ENCODE measurements at regions not wholly inside any gene's neighbourhood (a gene's known extent, or its start where the extent isn't known, plus 50 kb on each side); places are given as distances from the start of the nearest gene placed in this dataset.

DNA sequence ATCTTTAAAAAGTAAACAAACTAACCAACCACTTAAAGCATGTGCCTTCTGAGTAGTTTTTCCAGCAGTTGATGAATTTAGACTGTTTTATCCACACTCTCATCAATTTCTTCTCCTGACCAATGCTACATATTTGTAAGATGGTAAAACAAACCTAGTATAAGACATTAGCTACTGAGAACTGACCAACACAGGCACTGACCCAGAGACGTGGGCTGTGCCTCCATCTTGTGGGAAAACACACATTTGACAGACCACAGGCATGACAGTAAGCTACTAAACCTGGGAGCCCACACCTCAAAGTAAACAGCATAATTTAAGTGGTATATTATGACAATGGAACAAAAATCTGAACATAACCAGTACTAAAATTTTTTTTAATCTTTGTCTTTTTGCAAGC lies 121.4 kb upstream of the NRSN1 start:
- no peaks in the 10 kb centered on the region for H3K27me3 Mint-ChIP-seq (ENCODE audit: unreplicated experiment)
- H3K27ac Mint-ChIP-seq (ENCODE audit: unreplicated experiment), result no peak overlapping the region
- TF ChIP-seq, protein P1, sequence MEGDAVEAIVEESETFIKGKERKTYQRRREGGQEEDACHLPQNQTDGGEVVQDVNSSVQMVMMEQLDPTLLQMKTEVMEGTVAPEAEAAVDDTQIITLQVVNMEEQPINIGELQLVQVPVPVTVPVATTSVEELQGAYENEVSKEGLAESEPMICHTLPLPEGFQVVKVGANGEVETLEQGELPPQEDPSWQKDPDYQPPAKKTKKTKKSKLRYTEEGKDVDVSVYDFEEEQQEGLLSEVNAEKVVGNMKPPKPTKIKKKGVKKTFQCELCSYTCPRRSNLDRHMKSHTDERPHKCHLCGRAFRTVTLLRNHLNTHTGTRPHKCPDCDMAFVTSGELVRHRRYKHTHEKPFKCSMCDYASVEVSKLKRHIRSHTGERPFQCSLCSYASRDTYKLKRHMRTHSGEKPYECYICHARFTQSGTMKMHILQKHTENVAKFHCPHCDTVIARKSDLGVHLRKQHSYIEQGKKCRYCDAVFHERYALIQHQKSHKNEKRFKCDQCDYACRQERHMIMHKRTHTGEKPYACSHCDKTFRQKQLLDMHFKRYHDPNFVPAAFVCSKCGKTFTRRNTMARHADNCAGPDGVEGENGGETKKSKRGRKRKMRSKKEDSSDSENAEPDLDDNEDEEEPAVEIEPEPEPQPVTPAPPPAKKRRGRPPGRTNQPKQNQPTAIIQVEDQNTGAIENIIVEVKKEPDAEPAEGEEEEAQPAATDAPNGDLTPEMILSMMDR (IDR thresholded peaks at IDR 0.05; ENCODE audit: partially characterized antibody, unreplicated experiment), result no peak
- H3K4me1 Mint-ChIP-seq (ENCODE audit: low read depth, unreplicated experiment), result peaks cover 19% of the 10 kb centered on the region
- DNase-seq, result no peak
- no peaks in the 10 kb centered on the region for H3K36me3 Mint-ChIP-seq (ENCODE audit: unreplicated experiment)
- no peak overlapping the region for H3K4me3 Mint-ChIP-seq (ENCODE audit: unreplicated experiment)
- no peaks in the 10 kb centered on the region for H3K9me3 Mint-ChIP-seq (ENCODE audit: unreplicated experiment)

DNA sequence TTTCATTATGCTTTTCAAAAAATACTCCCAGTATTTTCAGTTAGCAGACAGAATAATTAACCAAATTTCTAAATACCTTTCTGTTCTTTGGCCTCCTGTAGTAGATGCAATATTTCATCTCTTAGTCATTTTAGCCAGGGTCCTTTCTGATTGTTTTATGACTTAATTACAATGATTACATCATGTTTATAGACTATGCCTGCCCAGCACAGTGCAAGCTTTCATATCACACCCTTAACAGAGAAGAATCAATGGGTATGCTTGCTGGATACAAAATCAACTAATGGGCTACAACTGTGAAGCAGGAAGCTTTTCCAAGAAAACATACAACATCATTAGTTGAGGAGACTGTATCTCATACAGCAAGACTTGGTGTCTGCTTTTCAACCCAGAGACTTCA lies 119.8 kb upstream of the NRSN1 start:
- H3K27ac Mint-ChIP-seq (ENCODE audit: unreplicated experiment), result no peak overlapping the region

DNA sequence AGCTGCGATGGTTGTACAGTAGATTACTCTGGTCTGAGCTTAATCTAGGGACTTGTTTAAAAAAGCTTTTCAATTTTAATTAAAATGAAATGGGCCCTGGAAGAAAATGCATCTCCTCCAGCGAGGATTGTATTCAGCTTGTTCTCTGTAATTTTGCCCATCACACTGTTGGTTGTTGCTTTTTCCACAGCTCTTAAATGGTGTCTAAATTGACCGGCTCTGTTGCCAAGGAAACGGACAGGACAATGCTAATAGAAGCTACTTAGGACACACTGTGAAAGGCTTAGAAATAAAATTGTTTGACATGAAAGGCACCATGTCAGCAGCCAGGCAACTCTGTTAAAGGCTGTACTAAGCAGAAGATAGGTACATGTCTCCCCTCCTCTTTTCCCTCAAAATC lies 116.7 kb upstream of the NRSN1 start:
- TF ChIP-seq, protein P1 (IDR thresholded peaks at IDR 0.05; ENCODE audit: partially characterized antibody, unreplicated experiment), result no peak
- Mint-ChIP-seq H3K4me1 (ENCODE audit: low read depth, unreplicated experiment) (peaks cover 19% of the 10 kb centered on the region), H3K27me3 (ENCODE audit: unreplicated experiment) (no peaks in the 10 kb centered on the region), H3K4me3 (ENCODE audit: unreplicated experiment) (peak overlapping the region; percentile 10), H3K27ac (ENCODE audit: unreplicated experiment) (peak overlapping the region; percentile 39), H3K9me3 (ENCODE audit: unreplicated experiment) (peaks cover 2% of the 10 kb centered on the region), H3K36me3 (ENCODE audit: unreplicated experiment) (peaks cover 16% of the 10 kb centered on the region)
- DNase-seq, result no peak

More for the DNA sequence above, 119.8 kb upstream of the NRSN1 start:
- TF ChIP-seq, protein P1 (IDR thresholded peaks at IDR 0.05; ENCODE audit: partially characterized antibody, unreplicated experiment), result no peak
- Mint-ChIP-seq H3K4me3 (ENCODE audit: unreplicated experiment) (no peak overlapping the region), H3K9me3 (ENCODE audit: unreplicated experiment) (no peaks in the 10 kb centered on the region), H3K4me1 (ENCODE audit: low read depth, unreplicated experiment) (peaks cover 19% of the 10 kb centered on the region), H3K27me3 (ENCODE audit: unreplicated experiment) (no peaks in the 10 kb centered on the region), H3K36me3 (ENCODE audit: unreplicated experiment) (no peaks in the 10 kb centered on the region)
- DNase-seq, result no peak

DNA sequence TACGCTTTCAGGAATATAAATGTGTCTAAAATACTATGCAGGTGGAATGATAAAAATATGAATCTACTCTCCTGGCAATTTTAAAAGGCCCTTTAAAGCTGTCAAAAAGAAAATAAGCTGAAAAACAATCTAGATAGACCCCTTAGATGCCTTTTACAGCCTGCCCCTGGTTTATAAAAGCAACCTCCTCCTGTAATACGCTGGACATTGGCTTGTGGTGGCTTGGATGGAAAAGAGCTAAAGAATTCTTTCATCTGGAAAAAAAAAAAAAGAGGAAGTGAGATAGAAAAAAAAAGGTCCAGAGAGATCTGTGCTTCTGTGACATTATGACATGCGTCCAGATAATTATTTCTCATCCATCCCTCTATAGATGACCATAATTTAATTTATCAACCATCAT lies 115.9 kb upstream of the NRSN1 start:
- H3K9me3 Mint-ChIP-seq (ENCODE audit: unreplicated experiment), result peaks cover 2% of the 10 kb centered on the region
- H3K4me3 Mint-ChIP-seq (ENCODE audit: unreplicated experiment), result no peak overlapping the region
- no peaks in the 10 kb centered on the region for H3K27me3 Mint-ChIP-seq (ENCODE audit: unreplicated experiment)
- H3K4me1 Mint-ChIP-seq (ENCODE audit: low read depth, unreplicated experiment), result peaks cover 19% of the 10 kb centered on the region
- TF ChIP-seq, protein P1 (IDR thresholded peaks at IDR 0.05; ENCODE audit: partially characterized antibody, unreplicated experiment), result no peak
- peaks cover 16% of the 10 kb centered on the region for H3K36me3 Mint-ChIP-seq (ENCODE audit: unreplicated experiment)
- DNase-seq, result no peak
- no peak overlapping the region for H3K27ac Mint-ChIP-seq (ENCODE audit: unreplicated experiment)

DNA sequence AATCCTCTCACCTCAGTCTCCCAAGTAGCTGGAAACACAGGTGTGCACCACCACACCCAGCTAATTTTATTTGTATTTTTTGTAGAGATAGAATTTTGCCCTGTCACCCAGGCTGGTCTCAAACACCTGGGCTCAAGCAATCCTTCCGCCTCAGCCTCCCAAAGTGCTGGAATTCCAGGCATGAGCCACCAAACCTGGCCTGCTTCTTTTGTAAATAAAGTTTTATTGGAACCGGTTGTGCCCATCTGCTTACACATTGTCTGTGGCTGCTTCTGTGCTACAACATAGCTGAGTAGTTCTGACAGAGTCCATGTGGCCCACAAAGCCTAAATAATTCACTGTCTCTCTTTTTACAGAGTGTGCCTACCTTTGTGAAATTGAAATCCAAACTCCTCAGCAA lies 109.7 kb upstream of the NRSN1 start:
- Mint-ChIP-seq H3K9me3 (ENCODE audit: unreplicated experiment) (peaks cover 6% of the 10 kb centered on the region), H3K4me1 (ENCODE audit: low read depth, unreplicated experiment) (peaks cover 3% of the 10 kb centered on the region), H3K36me3 (ENCODE audit: unreplicated experiment) (peaks cover 16% of the 10 kb centered on the region), H3K27ac (ENCODE audit: unreplicated experiment) (no peak overlapping the region), H3K4me3 (ENCODE audit: unreplicated experiment) (no peak overlapping the region), H3K27me3 (ENCODE audit: unreplicated experiment) (no peaks in the 10 kb centered on the region)
- TF ChIP-seq, protein P1 (IDR thresholded peaks at IDR 0.05; ENCODE audit: partially characterized antibody, unreplicated experiment), result no peak
- no peak for DNase-seq
